HG03342 (cell line): ENCODE measurements at regions not wholly inside any gene's neighbourhood (a gene's known extent, or its start where the extent isn't known, plus 50 kb on each side); places are given as distances from the start of the nearest gene placed in this dataset.
"Not testable (repeated sequence)": the region's sequence is repeated elsewhere in the genome, so short reads cannot be mapped to it uniquely, and the experiment has no call there.

Experiments used
- ATAC-seq: cut with Tn5 transposase; IDR thresholded peaks from one replicate; pipeline ENCODE4 v1.9.1; 2021; ENCODE audit warnings: mild to moderate bottlenecking, moderate library complexity; ENCODE audit not compliant: unreplicated experiment

GRCh38 chr13:81142306-81142999, 801.5 kb upstream of the SPRY2 start:
- ATAC-seq, result no peak

DNA sequence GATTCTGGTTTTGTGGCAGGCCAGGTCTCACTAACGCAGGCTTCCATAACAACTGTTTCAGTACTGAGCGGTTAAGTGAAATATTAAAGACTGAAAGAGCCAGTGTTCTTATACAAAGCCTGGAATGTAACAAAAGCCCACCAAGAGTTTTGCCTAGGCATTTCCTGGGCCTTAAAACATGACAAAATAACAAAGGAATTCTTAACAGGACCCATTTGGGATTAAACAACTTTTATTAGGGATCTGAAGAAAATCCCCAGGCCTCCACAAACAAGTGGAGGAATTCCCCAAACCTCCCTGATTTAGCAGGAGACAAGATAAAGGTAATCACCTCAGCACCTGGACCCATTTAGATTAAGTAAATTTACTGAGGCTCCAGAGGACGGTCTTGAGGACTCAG, 799.7 kb upstream of the SPRY2 start:
- no peak for ATAC-seq

DNA sequence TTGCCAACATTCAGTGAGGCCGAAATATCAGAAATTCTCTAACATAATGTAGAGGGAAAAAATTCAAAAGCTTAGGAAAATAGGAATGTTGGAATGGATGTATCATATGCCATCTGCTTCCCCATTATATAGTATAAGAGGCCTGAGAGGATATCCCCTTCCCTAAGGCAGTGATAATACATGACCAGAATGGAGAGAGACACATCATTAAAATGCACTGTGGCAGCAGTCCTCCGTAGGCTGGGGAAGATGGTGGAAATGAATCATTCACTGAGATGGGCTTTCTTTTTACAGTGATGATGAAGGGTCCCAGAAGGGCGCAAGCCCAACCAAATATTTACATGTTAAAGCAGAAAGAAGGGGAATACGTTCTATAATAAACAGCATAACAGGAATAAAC, 799.1 kb upstream of the SPRY2 start:
- ATAC-seq, result no peak

GRCh38 chr13:81138353-81138980, 797.5 kb upstream of the SPRY2 start:
- no peak for ATAC-seq

DNA sequence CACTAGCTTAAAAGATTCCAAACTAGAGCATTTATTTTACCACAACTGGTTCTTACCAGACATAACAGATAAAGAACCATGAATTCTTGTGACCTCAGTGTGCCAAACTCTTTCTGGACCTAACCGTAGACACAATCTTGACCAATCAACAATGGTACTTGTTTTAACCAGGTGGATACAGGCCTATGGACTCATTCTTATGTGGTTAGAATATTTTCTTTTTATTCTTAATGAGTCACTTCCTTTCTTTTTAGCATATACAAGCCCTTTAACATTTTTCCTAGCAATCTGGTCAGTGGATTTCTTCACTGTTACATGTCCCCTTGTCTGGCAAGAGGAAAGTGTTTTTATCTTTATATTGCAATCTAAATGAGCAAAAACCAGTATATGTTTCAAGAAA, 792.1 kb upstream of the SPRY2 start:
- ATAC-seq, result no peak

- no peak for ATAC-seq
Measured at GRCh38 chr13:81117416-81117815, 776.5 kb upstream of the SPRY2 start.

- ATAC-seq, result no peak
Measured at GRCh38 chr13:81116461-81117282, 775.7 kb upstream of the SPRY2 start.

- ATAC-seq, result no peak
Measured at GRCh38 chr13:81109026-81109425, 768.1 kb upstream of the SPRY2 start.

- ATAC-seq, result no peak
Measured at GRCh38 chr13:81106348-81106747, 765.4 kb upstream of the SPRY2 start.

DNA sequence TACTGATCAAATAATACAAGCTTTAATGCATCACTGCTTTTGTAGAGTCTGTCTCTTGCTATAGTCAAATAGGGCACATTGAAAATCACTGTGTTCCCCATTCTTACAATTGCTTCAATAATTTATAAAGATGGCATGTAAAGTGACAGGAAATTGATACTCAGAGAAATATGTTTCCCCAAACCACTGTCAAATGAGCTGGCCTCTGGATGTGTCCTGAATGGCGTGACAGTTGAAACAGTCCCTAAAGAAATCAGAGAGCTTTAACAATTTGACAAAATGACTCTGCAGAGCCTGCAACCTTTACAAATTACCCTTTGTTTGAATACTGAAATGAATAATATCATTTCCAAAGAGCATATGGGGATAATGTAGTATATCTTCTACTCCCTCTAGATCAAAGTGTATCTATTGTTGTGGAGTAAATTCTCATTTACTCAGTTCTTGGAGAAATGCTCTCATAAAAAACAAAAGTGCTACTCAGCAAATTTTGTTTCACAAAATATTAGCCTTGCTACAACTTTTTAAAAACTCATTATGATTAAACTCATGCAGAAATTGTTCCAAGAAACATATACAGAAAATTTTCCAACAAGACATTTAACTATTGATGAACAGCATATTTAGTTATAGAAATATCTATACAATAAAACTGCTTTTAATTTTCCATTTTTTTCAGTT, 763.2 kb upstream of the SPRY2 start:
- no peak for ATAC-seq

GRCh38 chr13:81102066-81102465, 761.1 kb upstream of the SPRY2 start:
- ATAC-seq, result not testable (repeated sequence)

GRCh38 chr13:81089371-81090157, 748.6 kb upstream of the SPRY2 start:
- ATAC-seq, result no peak

GRCh38 chr13:81080911-81081454, 740.1 kb upstream of the SPRY2 start:
- no peak for ATAC-seq

DNA sequence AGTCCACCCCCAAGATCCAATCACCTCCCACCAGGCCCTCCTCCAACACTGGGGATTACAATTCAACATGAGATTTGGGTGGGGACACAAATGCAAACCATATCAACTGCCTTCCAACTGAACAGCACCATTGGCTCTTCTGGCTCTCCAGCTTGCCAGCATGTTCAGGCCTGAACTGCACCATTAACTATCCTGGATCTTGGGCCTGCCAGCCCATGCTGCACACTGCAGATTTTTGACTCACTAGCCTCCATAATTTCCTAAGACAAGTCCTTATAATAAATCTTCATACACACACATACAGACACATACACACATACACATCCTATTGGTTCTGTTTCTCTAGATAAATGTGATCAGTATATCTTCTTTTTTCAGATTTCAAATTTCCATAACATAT, 737.1 kb upstream of the SPRY2 start:
- ATAC-seq, result no peak

DNA sequence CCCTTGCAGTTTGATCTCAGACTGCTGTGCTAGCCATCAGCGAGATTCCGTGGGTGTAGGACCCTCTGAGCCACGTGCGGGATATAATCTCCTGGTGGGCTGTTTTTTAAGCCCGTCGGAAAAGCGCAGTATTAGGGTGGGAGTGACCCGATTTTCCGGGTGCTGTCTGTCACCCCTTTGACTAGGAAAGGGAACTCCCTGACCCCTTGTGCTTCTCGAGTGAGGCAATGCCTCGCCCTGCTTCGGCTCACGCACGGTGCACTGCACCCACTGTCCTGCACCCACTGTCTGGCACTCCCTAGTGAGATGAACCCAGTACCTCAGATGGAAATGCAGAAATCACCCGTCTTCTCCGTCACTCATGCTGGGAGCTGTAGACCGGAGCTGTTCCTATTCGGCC, 728.9 kb upstream of the SPRY2 start:
- ATAC-seq, result not testable (repeated sequence)

DNA sequence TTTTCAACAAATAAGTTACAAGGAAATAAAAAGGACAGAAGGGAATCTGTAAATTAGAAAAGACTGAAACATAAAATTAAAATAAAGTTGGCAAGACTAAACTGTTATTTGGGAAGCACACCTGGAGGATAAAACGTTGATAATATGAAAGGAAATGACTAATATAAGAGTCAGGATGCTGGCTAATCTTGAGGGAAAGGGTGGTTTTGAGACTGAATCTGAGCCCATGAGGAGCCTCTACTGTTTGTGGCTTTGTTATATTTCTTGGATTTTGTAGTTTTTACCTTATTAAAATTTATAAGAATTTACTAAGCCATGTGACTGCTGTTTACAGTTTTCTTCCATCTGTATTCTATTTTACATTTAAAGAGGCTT, 718.0 kb upstream of the SPRY2 start:
- no peak for ATAC-seq

DNA sequence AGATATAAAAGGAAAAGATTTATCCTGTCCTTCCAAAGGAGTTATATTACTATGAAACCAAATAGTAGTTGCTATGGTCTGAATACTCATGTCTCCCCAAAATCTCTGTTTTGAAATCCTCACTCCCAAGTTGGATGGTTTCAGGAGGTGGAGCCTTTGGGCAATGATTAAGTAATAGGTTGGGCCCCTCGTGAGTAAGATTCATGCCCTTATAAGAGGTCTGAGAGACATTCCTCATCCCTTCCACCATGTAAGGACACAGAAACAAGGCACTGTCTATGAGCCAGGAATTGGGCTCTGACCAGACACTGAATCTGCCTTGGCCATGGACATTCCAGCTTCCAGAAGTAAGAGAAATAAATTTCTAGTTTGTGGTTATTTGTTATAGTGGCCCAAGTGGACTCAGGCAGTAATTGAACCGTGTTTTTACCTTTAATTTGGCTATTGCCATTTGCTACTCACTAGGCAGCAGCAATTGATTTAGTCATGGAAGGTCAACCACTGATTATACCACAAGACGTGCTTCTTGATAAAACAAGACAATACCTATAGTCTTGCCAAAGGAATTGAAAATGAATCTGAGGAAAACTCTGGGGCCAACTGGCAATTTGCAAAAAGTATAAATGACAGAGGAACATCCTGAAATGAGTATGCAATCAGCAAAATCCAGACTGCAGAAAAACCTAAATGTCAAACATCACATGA, 717.4 kb upstream of the SPRY2 start:
- ATAC-seq, result no peak

GRCh38 chr13:81051873-81052272, 710.9 kb upstream of the SPRY2 start:
- no peak for ATAC-seq

DNA sequence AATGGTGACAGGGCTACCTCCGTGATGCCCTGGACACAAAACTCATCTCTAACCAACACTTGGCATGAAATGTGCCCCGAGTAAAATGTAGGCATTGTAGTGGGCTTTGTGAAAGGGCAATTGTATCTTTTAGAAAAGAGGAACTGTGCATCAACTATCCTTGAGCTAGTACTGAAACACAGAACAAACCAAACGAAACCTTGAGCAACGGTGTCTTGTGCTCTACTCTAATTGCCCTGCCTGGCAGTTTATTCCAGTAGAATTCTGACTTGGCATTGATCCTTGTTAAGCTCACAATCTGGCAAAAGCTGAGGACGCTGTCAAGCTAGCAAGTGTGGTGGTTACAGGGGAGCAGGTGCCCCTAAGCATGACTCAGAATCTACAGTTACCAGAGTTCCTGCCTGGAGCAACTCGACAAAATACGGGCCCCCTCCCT, 707.1 kb upstream of the SPRY2 start:
- ATAC-seq, result no peak

DNA sequence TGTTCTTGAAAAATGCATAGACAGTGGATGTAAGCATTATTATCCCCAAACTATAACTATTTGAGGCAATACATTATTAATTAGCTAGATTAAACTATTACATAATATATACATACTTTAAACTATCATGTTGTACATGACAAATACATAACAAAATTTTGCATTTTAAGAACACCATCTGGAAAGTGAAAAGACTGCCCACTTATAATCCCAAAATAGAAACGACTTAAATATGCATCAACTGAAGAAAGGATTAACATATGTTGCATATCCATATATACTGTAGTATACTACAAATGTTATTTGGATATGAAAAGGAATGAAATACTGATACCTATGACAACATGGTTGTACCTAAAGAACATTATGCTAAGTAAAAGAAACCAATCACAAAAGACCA, 700.8 kb upstream of the SPRY2 start:
- no peak for ATAC-seq
